ENCODE measurements at regions not wholly inside any gene's neighbourhood (a gene's known extent, or its start where the extent isn't known, plus 50 kb on each side); places are given as distances from the start of the nearest gene placed in this dataset.

- DNase-seq = no peak
Observed at GRCh38 chrX:102883491-102883890, 53.6 kb upstream of the RAB40AL start.

More at GRCh38 chrX:102883491-102883890, 53.6 kb upstream of the RAB40AL start:
- in situ Hi-C loops (cut with HindIII; ENCODE audit: low pct_ligation_motif_present, low pct_unique_long_range_greater_than_20kb, low sequenced_read_pairs) = no loop called here

Measured in ACHN (cell line).